HTR-8/SVneo (cell line): ENCODE measurements at regions not wholly inside any gene's neighbourhood (a gene's known extent, or its start where the extent isn't known, plus 50 kb on each side); places are given as distances from the start of the nearest gene placed in this dataset.

Experiments used
- DNase-seq: peaks from one replicate; pipeline ENCODE4 v3.0.0; 2011; ENCODE audit warnings: low spot score, mixed read lengths; ENCODE audit not compliant: insufficient read length
- FAIRE-seq: peaks from 2 replicates; lab custom pipeline; 2011; peaks lifted over from hg19 to GRCh38; lab: Jason Lieb, UNC

GRCh38 chr13:70457474-70457873 lies 349.2 kb upstream of the KLHL1 start:
- no peak for FAIRE-seq
- DNase-seq, result no peak

GRCh38 chr13:70448820-70449219 lies 340.6 kb upstream of the KLHL1 start:
- FAIRE-seq, result no peak

GRCh38 chr13:70432276-70432805 lies 324.1 kb upstream of the KLHL1 start:
- FAIRE-seq (no peak), DNase-seq (no peak)

More at GRCh38 chr13:70448820-70449219, 340.6 kb upstream of the KLHL1 start:
- no peak for DNase-seq

- DNase-seq, result no peak
- FAIRE-seq, result no peak
Observed at GRCh38 chr13:70430256-70430655, 322.0 kb upstream of the KLHL1 start.

GRCh38 chr13:70424928-70425327 lies 316.7 kb upstream of the KLHL1 start:
- FAIRE-seq, result no peak
- DNase-seq, result no peak

- FAIRE-seq (no peak), DNase-seq (no peak)
Observed at GRCh38 chr13:70424428-70424827, 316.2 kb upstream of the KLHL1 start.

GRCh38 chr13:70415136-70415535 lies 306.9 kb upstream of the KLHL1 start:
- no peak for DNase-seq

DNA sequence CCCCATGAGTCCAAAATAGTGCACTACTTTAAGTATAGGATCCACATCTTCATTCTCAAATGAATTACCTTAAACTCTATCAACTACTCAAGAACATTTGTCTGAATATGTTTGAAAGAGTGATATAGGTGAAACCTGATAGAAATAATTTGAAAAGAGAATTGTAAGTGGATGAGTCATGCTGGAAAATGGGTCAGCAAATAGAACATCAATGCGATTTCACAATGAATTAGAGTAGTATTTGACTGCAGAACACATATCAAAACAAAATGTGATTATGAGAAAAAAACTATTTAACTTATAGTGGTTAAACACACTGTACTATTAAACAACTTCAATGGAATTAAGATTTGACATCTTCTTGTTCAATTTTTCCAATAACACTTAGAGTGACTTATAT lies 300.6 kb upstream of the KLHL1 start:
- no peak for DNase-seq
- FAIRE-seq, result no peak

More at GRCh38 chr13:70415136-70415535, 306.9 kb upstream of the KLHL1 start:
- FAIRE-seq, result no peak

DNA sequence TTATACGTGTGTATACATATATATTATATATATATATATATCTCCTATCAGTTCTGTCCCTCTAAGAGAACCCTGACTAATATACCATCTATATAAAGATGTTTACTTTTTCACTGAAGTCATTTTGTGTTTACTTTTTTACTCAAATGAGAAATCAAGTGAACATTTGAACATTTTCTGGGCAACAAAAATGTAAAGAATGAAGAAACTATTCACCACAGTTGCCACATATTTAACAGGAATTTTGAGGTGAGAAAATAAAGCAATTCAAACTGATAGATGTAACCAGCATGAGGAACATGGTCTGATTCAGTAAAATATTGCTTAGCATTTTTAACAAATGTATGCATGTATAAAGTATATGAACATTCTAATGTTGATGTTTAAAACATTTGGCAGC lies 299.2 kb upstream of the KLHL1 start:
- DNase-seq, result no peak
- no peak for FAIRE-seq

DNA sequence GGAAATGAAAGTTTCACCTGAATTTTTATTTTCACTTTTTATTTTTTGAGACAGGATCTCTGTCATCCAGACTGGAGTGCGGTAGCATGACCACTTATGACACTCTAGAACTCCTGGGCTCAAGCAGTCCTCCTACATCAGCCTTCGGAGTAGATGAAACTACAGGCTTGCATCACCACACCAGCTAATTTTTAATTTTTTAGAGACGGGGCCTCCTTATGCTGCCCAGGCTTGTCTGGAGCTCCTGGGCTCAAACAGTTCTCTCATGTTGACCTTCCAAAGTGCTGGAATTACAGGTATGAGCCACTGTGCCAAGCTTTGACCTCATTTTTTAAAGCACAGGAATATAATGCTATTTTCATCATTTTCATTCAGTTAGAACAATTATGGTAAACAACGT lies 297.0 kb upstream of the KLHL1 start:
- FAIRE-seq, result no peak
- no peak for DNase-seq

DNA sequence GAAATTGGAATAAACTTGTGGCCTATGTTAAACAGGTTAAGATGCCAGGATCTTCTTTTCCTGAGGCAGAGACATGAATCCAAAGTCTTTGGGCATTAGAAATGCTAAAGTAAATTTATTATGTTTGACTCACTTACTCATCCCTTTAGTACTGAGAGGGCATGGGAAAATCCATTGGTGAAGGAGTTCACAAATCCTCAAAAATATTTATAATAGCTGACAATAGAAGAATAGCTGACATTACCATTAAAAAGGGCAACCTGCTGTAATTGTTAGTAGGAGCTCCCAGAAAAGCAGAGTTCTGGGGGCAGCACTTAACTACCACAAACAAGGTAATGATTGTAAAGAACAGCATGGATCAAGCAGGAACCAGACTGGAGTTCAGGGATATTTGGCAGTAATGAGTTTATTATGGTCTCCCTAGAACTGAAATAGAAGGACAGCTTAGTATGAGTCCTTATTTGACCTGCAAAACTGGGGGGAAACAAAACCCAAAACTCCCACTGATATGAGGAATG lies 285.8 kb upstream of the KLHL1 start:
- FAIRE-seq (no peak), DNase-seq (no peak)

GRCh38 chr13:70391678-70392077 lies 283.4 kb upstream of the KLHL1 start:
- DNase-seq (no peak), FAIRE-seq (no peak)

DNA sequence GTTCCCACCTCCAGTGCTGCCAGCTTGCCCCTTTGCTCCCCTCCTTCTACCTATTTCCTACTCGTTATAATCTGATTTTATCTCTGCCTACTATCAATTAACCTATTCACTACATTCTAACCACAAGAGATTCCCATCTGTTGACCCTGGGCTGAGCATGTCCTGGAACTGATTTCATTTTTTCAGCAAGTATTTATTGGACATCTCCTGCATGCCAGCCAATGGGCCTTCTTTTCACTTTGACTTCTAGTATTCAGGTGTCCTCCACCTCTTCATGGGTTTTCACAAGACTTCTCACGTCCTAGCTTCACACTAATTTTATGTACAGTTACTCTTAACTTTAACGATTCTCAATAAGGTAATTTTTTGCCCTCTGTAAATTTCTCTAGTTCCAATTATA lies 282.7 kb upstream of the KLHL1 start:
- FAIRE-seq (no peak), DNase-seq (no peak)

GRCh38 chr13:70390064-70390463 lies 281.8 kb upstream of the KLHL1 start:
- no peak for FAIRE-seq
- no peak for DNase-seq

GRCh38 chr13:70388935-70389334 lies 280.7 kb upstream of the KLHL1 start:
- no peak for DNase-seq

DNA sequence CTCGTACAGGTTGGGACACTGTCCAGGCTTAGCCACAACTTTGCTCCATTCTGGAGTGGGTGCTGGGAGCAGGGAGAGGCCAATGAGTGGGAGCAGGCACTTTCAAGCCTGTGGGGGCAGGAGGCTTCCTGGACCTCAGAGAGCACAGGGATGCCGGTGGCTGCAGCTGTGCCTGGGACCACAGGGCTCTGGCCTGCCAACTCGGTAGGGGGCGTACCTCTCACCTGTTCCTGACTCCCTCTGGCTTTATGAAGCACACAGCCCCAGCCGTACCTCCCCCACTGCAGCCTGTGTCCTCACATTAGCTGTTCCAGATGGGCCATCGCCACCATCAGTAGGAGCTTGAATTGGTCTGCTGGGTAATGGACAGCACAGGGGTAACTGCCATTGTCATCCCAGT lies 278.7 kb upstream of the KLHL1 start:
- DNase-seq (no peak), FAIRE-seq (no peak)

More at GRCh38 chr13:70388935-70389334, 280.7 kb upstream of the KLHL1 start:
- no peak for FAIRE-seq

GRCh38 chr13:70385852-70386251 lies 277.6 kb upstream of the KLHL1 start:
- FAIRE-seq (no peak), DNase-seq (no peak)

DNA sequence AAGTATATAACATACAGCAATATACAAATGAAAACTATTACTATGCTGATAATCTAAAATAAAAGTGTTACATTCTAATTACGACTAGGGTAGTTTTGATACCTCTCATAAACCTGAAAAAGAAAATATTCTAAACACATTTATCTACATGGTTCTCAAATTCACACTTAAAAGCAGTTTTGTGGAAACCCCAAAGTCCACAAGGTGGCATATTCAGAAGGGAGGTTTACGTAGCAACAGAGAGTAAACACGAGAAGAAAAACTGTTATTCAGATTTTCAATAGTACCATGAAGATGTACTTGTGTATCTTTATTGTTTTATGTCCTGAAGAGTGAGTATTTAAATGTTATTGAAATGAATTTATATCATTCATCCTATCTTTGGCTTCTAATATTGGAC lies 275.9 kb upstream of the KLHL1 start:
- FAIRE-seq (no peak), DNase-seq (no peak)

- FAIRE-seq (no peak), DNase-seq (no peak)
Observed at GRCh38 chr13:70380809-70381208, 272.6 kb upstream of the KLHL1 start.

DNA sequence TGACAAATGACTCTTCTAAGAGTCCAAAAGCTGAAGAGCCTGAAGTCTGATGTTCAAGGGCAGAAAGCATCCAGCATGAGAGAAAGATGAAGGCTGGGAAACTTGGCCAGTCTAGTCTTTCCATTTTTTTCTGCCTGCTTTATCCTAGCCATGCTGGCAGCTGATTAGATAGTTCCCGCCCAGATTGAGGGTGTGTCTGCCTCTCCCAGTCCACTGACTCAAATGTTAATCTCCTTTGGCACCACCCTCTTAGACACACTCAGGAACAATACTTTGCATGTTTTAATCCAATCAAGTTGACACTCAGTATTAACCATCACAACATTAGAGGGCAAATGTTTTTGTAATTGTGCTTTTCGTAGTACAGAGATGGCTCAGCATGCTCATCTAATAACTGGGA lies 267.5 kb upstream of the KLHL1 start:
- DNase-seq, result no peak
- no peak for FAIRE-seq

- DNase-seq, result no peak
- no peak for FAIRE-seq
Observed at GRCh38 chr13:70370924-70371323, 262.7 kb upstream of the KLHL1 start.

- FAIRE-seq (no peak), DNase-seq (no peak)
Observed at GRCh38 chr13:70366720-70367119, 258.5 kb upstream of the KLHL1 start.

- no peak for DNase-seq
- FAIRE-seq, result no peak
Observed at GRCh38 chr13:70363991-70364390, 255.7 kb upstream of the KLHL1 start.
